ENCODE measurements at regions not wholly inside any gene's neighbourhood (a gene's known extent, or its start where the extent isn't known, plus 50 kb on each side); places are given as distances from the start of the nearest gene placed in this dataset.
"Not testable (repeated sequence)": the region's sequence is repeated elsewhere in the genome, so short reads cannot be mapped to it uniquely, and the experiment has no call there.

GRCh38 chr11:115981104-115981481 lies 476.9 kb upstream of the CADM1 start:
- H3K27ac Mint-ChIP-seq, result peak overlapping the region; percentile 48 to 79 (median 62)
- no peak overlapping the region for H3K4me3 Mint-ChIP-seq
- peaks cover 33% of the 10 kb centered on the region for H3K4me1 Mint-ChIP-seq
- peaks cover 2% of the 10 kb centered on the region for H3K27me3 Mint-ChIP-seq (ENCODE audit: low read depth)
- H3K36me3 Mint-ChIP-seq (ENCODE audit: low read depth), result no peaks in the 10 kb centered on the region
- no peak for TF ChIP-seq CTCF (IDR thresholded peaks at IDR 0.05; ENCODE audit: unreplicated experiment in 3 of 3)
- no peaks in the 10 kb centered on the region for H3K9me3 Mint-ChIP-seq

- no peaks in the 10 kb centered on the region for H3K36me3 Mint-ChIP-seq (ENCODE audit: low read depth)
- H3K4me3 Mint-ChIP-seq, result peak overlapping the region in 1 of 3 experiments; percentile 11
- TF ChIP-seq CTCF (IDR thresholded peaks at IDR 0.05; ENCODE audit: unreplicated experiment in 3 of 3), result no peak
- peaks cover 7% of the 10 kb centered on the region for H3K27me3 Mint-ChIP-seq (ENCODE audit: low read depth)
- H3K9me3 Mint-ChIP-seq, result no peaks in the 10 kb centered on the region
- H3K27ac Mint-ChIP-seq, result peak overlapping the region; percentile 48 to 79 (median 62)
- H3K4me1 Mint-ChIP-seq, result peaks cover 39% of the 10 kb centered on the region
These were observed 476.3 kb upstream of the CADM1 start for GRCh38 chr11:115980337-115981103.

- H3K27me3 Mint-ChIP-seq (ENCODE audit: low read depth), result peaks cover 11% of the 10 kb centered on the region
- peak overlapping the region; percentile 73 to 97 (median 81) for H3K27ac Mint-ChIP-seq
- TF ChIP-seq CTCF (IDR thresholded peaks at IDR 0.05; ENCODE audit: unreplicated experiment in 3 of 3), result no peak
- H3K4me3 Mint-ChIP-seq, result peak overlapping the region; percentile 76 to 86 (median 84)
- peaks cover 20% of the 10 kb centered on the region for H3K4me1 Mint-ChIP-seq
- H3K9me3 Mint-ChIP-seq, result peaks cover 12% of the 10 kb centered on the region
- peaks cover 2% of the 10 kb centered on the region for H3K36me3 Mint-ChIP-seq (ENCODE audit: low read depth)
These were observed 470.5 kb upstream of the CADM1 start for GRCh38 chr11:115974703-115975102.

GRCh38 chr11:115967203-115967602 lies 463.0 kb upstream of the CADM1 start:
- peaks cover 20% of the 10 kb centered on the region for H3K9me3 Mint-ChIP-seq
- not testable (repeated sequence) for H3K36me3 Mint-ChIP-seq (ENCODE audit: low read depth); H3K4me3 Mint-ChIP-seq

GRCh38 chr11:115965767-115966504 lies 461.7 kb upstream of the CADM1 start:
- Mint-ChIP-seq H3K27me3 (ENCODE audit: low read depth) (peaks cover 15% of the 10 kb centered on the region), H3K36me3 (ENCODE audit: low read depth) (peaks cover 10% of the 10 kb centered on the region), H3K9me3 (peaks cover 20% of the 10 kb centered on the region), H3K4me3 (no peak overlapping the region), H3K4me1 (peaks cover 59% of the 10 kb centered on the region), H3K27ac (peak overlapping the region in 2 of 3 experiments; percentile 41 to 52)
- TF ChIP-seq CTCF (IDR thresholded peaks at IDR 0.05; ENCODE audit: unreplicated experiment in 3 of 3), result no peak

More at GRCh38 chr11:115967203-115967602, 463.0 kb upstream of the CADM1 start:
- Mint-ChIP-seq H3K4me1 (peaks cover 46% of the 10 kb centered on the region), H3K27me3 (ENCODE audit: low read depth) (peaks cover 11% of the 10 kb centered on the region)
- H3K27ac Mint-ChIP-seq, result not testable (repeated sequence)

- TF ChIP-seq CTCF (IDR thresholded peaks at IDR 0.05; ENCODE audit: unreplicated experiment in 3 of 3), result no peak
- Mint-ChIP-seq H3K27ac (peak overlapping the region; percentile 81 to 85 (median 81)), H3K9me3 (peaks cover 11% of the 10 kb centered on the region), H3K4me1 (peaks cover 77% of the 10 kb centered on the region), H3K27me3 (ENCODE audit: low read depth) (peaks cover 12% of the 10 kb centered on the region), H3K36me3 (ENCODE audit: low read depth) (peaks cover 4% of the 10 kb centered on the region), H3K4me3 (no peak overlapping the region)
These were observed 459.9 kb upstream of the CADM1 start for GRCh38 chr11:115964091-115964490.
